ENCODE measurements at regions not wholly inside any gene's neighbourhood (a gene's known extent, or its start where the extent isn't known, plus 50 kb on each side); places are given as distances from the start of the nearest gene placed in this dataset.
"Not testable (repeated sequence)": the region's sequence is repeated elsewhere in the genome, so short reads cannot be mapped to it uniquely, and the experiment has no call there.

- intact Hi-C loops (cut with micrococcal nuclease); H3K9ac ChIP-seq (ENCODE audit: low read depth, low read length); H3K9me3 ChIP-seq (ENCODE audit: control insufficient read depth, insufficient read depth, low read length); H3K9me1 ChIP-seq (ENCODE audit: insufficient read depth, low read length); in situ Hi-C loops (cut with MboI; ENCODE audit: low sequenced_read_pairs); H3K56ac ChIP-seq (ENCODE audit: extremely low read depth, insufficient read depth, low read length); DNase-seq; H2AFZ ChIP-seq (replicated peaks; ENCODE audit: low read length, poor library complexity); H2BK120ac ChIP-seq (ENCODE audit: low read depth, low read length); POLR2A ChIA-PET (ENCODE audit: unreplicated experiment); ATAC-seq (ENCODE audit: low read depth); H4K20me1 ChIP-seq (ENCODE audit: insufficient read depth, low read length); H3K4me3 ChIP-seq (ENCODE audit: insufficient read depth, low read depth, low read length); H2AK9ac ChIP-seq (replicated peaks; ENCODE audit: low read depth, low read length, poor library complexity); H4K5ac ChIP-seq (ENCODE audit: low read depth, low read length); H2BK20ac ChIP-seq (ENCODE audit: low read depth, low read length); H2BK5ac ChIP-seq (ENCODE audit: low read depth, low read length, poor library complexity, severe bottlenecking); H3K27me3 ChIP-seq (ENCODE audit: control insufficient read depth, insufficient read depth, low read length); H4K91ac ChIP-seq (ENCODE audit: insufficient read depth, low read depth, low read length); H4K8ac ChIP-seq (ENCODE audit: low read depth in 2 of 2, low read length in 2 of 2); H3K4me2 ChIP-seq (ENCODE audit: low read depth, low read length); CTCF ChIA-PET; H3K4me1 ChIP-seq (ENCODE audit: control insufficient read depth, insufficient read depth, low read length); dilution Hi-C loops (cut with HindIII; ENCODE audit: low sequenced_read_pairs, unreplicated experiment); H3K14ac ChIP-seq (replicated peaks; ENCODE audit: low read depth, low read length); H3K23ac ChIP-seq (ENCODE audit: low read depth, low read length); H2AK5ac ChIP-seq (ENCODE audit: low read depth, low read length); H3K4ac ChIP-seq (ENCODE audit: low read depth, low read length); H3K79me1 ChIP-seq (ENCODE audit: low read depth in 1 of 2, low read length in 2 of 2); H2BK15ac ChIP-seq (ENCODE audit: low read depth, low read length); H3K18ac ChIP-seq (ENCODE audit: low read depth, low read length); H3K36me3 ChIP-seq (ENCODE audit: control insufficient read depth, insufficient read depth, low read length); BruUV-seq (replicated peaks); H3K27ac ChIP-seq (ENCODE audit: insufficient read depth, low read length): not testable (repeated sequence)
- WGBS, 2 experiments (ENCODE audit: extremely low coverage in 2 of 2, insufficient read length in 1 of 2), result no CpG with 5 or more reads among the region's 4 CpGs
Measured at GRCh38 chr2:97431169-97431725, 158.4 kb downstream of the ANKRD36B start.

- BruUV-seq (replicated peaks); H3K36me3 ChIP-seq (ENCODE audit: control insufficient read depth, insufficient read depth, low read length); dilution Hi-C loops (cut with HindIII; ENCODE audit: low sequenced_read_pairs, unreplicated experiment); H3K18ac ChIP-seq (ENCODE audit: low read depth, low read length); POLR2A ChIA-PET (ENCODE audit: unreplicated experiment); H4K20me1 ChIP-seq (ENCODE audit: insufficient read depth, low read length); H3K79me1 ChIP-seq (ENCODE audit: low read depth in 1 of 2, low read length in 2 of 2); H3K4me1 ChIP-seq (ENCODE audit: control insufficient read depth, insufficient read depth, low read length); H3K4me3 ChIP-seq (ENCODE audit: insufficient read depth, low read depth, low read length); H2AK5ac ChIP-seq (ENCODE audit: low read depth, low read length); in situ Hi-C loops (cut with MboI; ENCODE audit: low sequenced_read_pairs); H2BK120ac ChIP-seq (ENCODE audit: low read depth, low read length); H3K4me2 ChIP-seq (ENCODE audit: low read depth, low read length); DNase-seq; H2AFZ ChIP-seq (replicated peaks; ENCODE audit: low read length, poor library complexity); H2BK20ac ChIP-seq (ENCODE audit: low read depth, low read length); H3K23ac ChIP-seq (ENCODE audit: low read depth, low read length); H2AK9ac ChIP-seq (replicated peaks; ENCODE audit: low read depth, low read length, poor library complexity); H3K14ac ChIP-seq (replicated peaks; ENCODE audit: low read depth, low read length); H3K9me3 ChIP-seq (ENCODE audit: control insufficient read depth, insufficient read depth, low read length); H2BK15ac ChIP-seq (ENCODE audit: low read depth, low read length); H3K9ac ChIP-seq (ENCODE audit: low read depth, low read length); H2BK5ac ChIP-seq (ENCODE audit: low read depth, low read length, poor library complexity, severe bottlenecking); ATAC-seq (ENCODE audit: low read depth); intact Hi-C loops (cut with micrococcal nuclease); H3K56ac ChIP-seq (ENCODE audit: extremely low read depth, insufficient read depth, low read length); H4K91ac ChIP-seq (ENCODE audit: insufficient read depth, low read depth, low read length); H3K4ac ChIP-seq (ENCODE audit: low read depth, low read length); H4K8ac ChIP-seq (ENCODE audit: low read depth in 2 of 2, low read length in 2 of 2); H3K27ac ChIP-seq (ENCODE audit: insufficient read depth, low read length); H4K5ac ChIP-seq (ENCODE audit: low read depth, low read length); H3K27me3 ChIP-seq (ENCODE audit: control insufficient read depth, insufficient read depth, low read length); H3K9me1 ChIP-seq (ENCODE audit: insufficient read depth, low read length); CTCF ChIA-PET: not testable (repeated sequence)
- no CpG with 5 or more reads among the region's 2 CpGs for WGBS, 2 experiments (ENCODE audit: extremely low coverage in 2 of 2, insufficient read length in 1 of 2)
Measured at GRCh38 chr2:97422376-97422775, 167.3 kb downstream of the ANKRD36B start.
